ENCODE measurements at regions not wholly inside any gene's neighbourhood (a gene's known extent, or its start where the extent isn't known, plus 50 kb on each side); places are given as distances from the start of the nearest gene placed in this dataset.
A peak's percentile ranks its signal among the peaks of the same experiment; 100 is the strongest.

- DNase-seq (ENCODE audit: low read depth) = no peak
- no peak for TF ChIP-seq CTCF (IDR thresholded peaks at IDR 0.05; ENCODE audit: low read length, missing control alignments)
- no peak overlapping the region for H3K4me3 ChIP-seq (replicated peaks; ENCODE audit: low read depth, low read length)
Observed at GRCh38 chr5:89292487-89292886, 409.5 kb upstream of the MEF2C start.

DNA sequence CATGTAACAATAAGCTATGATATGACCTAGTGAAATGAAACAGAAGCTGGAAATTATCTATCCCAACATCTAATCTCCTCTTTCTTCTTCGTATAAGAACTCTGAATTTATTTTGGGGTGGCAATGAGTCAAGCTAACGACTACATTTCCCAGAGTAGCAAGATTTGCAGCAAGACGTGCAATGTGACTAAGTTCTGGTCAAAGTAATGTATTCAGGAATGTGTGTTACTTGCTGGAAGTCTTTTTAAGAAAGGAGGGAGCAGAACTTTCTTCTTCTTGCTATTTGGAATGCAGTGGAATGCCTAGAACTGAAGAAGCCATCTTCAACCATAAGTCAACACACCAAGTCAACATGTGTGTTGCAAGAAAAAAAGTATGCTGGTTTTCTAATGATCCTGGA is 406.6 kb upstream of the MEF2C start:
- no peak overlapping the region for H3K4me3 ChIP-seq (replicated peaks; ENCODE audit: low read depth, low read length)
- no peak for TF ChIP-seq CTCF (IDR thresholded peaks at IDR 0.05; ENCODE audit: low read length, missing control alignments)
- peak; percentile 19 for DNase-seq (ENCODE audit: low read depth)

DNA sequence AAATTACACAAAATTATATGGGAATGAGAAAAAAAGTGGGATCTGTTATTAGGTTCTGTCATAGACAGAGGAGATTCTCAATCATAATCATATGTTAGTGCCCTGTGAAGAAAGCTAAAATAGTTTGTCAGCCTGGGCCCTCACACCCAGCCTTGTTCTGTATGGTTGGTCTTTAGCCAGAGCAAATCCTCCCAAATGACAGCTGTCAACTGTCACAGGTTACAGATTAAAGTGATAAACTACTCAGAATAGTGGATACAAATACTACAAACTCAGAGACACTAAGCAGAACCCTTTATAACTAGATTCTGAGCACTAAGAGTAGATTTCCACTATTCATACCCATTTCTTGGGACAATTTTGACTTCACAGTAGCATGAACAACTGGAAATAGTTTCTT is 405.0 kb upstream of the MEF2C start:
- no peak for DNase-seq (ENCODE audit: low read depth)
- TF ChIP-seq CTCF (IDR thresholded peaks at IDR 0.05; ENCODE audit: low read length, missing control alignments) = no peak
- H3K4me3 ChIP-seq (replicated peaks; ENCODE audit: low read depth, low read length) = no peak overlapping the region

GRCh38 chr5:89286320-89286719 is 403.3 kb upstream of the MEF2C start:
- no peak for DNase-seq (ENCODE audit: low read depth)
- no peak for TF ChIP-seq CTCF (IDR thresholded peaks at IDR 0.05; ENCODE audit: low read length, missing control alignments)
- H3K4me3 ChIP-seq (replicated peaks; ENCODE audit: low read depth, low read length) = no peak overlapping the region

DNA sequence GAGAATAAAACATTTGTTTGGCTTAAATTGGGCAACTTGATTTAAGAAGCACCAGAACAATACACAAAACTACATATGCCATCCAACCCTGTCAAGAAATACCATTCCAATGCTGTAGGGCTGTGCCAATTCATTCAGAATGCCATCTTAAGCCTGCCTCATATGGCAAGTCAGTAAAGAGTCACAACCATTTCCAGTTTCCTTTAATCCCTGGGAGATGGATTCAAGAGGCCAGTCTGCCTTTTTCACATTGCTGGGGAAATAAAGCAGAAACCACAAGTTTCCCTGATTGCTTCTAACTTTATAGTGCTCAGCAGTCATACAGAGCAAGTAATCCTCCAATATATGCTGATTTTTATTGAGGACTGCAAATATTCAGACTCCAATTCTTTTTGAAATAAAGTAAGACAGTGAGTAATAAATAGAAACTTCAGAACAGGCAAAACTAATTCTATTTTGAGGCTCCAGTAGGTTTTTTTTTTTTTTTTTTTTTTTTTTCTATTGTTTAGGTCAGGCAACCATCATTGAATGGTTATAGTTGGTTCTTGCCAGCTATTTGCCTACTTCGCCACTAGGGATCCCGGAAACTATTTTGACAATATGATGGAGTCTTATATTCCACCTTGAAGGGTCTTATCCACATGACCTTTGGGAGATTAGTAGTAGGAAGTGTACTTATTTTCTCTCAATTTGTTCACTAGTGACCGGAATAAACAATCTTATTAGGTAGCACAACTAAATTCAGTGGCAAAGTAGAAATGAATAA is 400.9 kb upstream of the MEF2C start:
- DNase-seq (ENCODE audit: low read depth) = no peak
- peak; percentile 7 for TF ChIP-seq CTCF (IDR thresholded peaks at IDR 0.05; ENCODE audit: low read length, missing control alignments)
- H3K4me3 ChIP-seq (replicated peaks; ENCODE audit: low read depth, low read length) = no peak overlapping the region

DNA sequence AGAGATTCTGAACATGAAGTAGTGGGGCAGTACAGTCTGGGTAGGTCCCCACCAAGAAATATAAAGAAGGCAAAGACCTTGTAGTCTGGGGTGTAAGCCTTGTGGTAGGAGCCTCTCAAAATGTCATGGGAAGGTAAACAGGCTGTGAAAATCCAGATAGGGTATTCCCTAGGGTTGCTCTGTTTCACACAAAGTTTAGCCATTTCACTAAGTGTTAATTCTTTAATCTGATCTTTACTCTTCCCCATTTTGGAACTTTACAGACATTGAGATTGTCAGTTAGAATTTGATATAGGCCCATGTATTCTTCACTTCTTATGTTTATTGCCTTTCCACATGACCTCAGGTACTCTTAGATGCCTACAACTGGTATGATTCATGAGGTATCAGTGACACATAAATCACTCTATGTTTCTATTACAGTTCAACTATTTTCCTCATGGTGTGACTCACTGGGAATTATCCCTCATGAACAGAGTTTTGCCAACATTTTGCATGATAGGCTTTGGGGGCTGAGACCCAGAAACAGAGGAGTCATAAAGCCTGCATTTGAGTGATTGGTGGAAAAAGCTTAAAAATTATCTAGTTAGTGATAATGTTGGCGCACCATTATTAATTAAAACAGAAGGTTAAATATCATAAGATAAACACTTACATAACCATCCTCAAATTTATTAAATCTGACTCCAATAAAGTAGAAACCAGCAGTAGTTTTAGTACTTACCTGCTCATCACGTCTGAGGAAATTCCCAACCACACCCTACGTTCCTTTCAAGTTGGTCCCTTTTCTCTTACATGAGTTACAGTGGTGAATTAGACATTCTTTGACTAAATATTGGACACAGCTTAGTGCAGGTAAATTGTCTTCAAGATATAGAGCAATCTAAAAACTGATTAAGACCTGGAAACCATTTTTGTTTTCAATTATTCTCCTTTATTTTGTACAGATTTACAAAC is 399.8 kb upstream of the MEF2C start:
- no peak for TF ChIP-seq CTCF (IDR thresholded peaks at IDR 0.05; ENCODE audit: low read length, missing control alignments)
- DNase-seq (ENCODE audit: low read depth) = peak; percentile 32
- no peak overlapping the region for H3K4me3 ChIP-seq (replicated peaks; ENCODE audit: low read depth, low read length)

Measured in fibroblast of pulmonary artery (primary cell).